ENCODE measurements at regions not wholly inside any gene's neighbourhood (a gene's known extent, or its start where the extent isn't known, plus 50 kb on each side); places are given as distances from the start of the nearest gene placed in this dataset.

DNA sequence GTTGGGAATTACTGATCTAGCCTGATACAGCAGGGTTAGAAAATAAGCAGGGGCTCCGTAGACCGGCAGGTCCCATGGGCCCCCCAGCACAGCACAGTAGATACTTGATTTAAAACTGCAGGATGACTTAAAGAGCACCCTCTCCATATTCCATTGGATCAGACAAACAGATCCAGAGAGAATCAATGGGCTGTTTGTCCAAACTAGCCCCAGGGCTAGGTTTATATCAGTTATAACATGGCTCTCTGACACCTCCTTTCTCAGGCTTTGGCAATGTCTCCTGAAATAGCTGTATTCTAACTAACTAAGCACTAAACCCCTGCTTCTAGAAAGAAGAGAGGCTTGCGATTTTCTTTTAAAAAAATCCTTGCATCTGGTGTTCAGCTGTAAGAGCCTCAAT is 100.4 kb upstream of the GALNT18 start:
- TF ChIP-seq GATA2 (IDR thresholded peaks at IDR 0.05; ENCODE audit: low read depth, low read length) (no peak), GATA3 (IDR thresholded peaks at IDR 0.05; ENCODE audit: low read depth, low read length) (no peak)

Data from SH-SY5Y (cell line).